ENCODE measurements at regions not wholly inside any gene's neighbourhood (a gene's known extent, or its start where the extent isn't known, plus 50 kb on each side); places are given as distances from the start of the nearest gene placed in this dataset.

DNA sequence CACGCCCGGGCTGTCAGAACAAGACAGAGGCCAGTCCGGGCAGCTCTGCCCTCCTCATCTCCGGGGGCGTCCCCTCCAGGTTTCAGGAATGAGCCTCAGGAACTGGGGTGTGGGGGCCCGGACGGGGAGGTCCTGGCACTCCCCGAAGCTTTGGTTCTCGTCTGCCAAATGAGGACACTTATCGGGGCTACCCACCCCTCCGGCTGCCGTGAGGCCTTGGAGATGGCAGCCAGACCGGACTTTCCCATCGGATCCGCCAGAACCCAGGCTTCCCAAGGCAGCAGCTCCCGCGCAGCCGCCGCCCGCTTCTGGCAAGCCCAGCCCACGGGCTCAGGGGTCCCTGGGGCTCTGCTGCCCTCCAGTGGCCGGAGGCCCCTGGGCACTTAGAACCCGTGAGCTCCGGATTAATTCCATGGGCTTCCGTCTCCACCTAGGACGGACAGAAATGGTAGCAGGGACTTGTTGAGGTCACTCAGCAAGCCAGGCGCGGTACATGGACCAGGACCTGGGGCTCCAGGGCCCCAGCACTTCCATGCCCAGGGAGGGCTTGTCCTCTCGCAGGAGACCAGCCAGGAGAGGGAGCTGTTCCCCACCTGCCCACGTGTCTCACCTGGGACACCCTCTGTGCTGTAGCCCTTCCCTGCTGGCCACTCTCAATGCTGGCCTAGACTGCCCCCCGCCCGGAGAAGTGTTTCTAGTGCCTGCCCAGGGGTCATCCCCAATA is 89.4 kb downstream of the LINGO1 start (continued):
- no peak for TF ChIP-seq HNF1A (IDR thresholded peaks at IDR 0.05; ENCODE audit: low read depth)
- TF ChIP-seq HNF1A (CRISPR knock-in tag; IDR thresholded peaks at IDR 0.05; ENCODE audit: borderline replicate concordance): peak; percentile 17; the same call in 1 of the 2 replicates
- TF ChIP-seq ZNF709 (CRISPR knock-in tag; IDR thresholded peaks at IDR 0.05): no peak
- TF ChIP-seq ZNF430 (CRISPR knock-in tag; IDR thresholded peaks at IDR 0.05): peak; percentile 76
- no peak for TF ChIP-seq ZBTB39 (CRISPR knock-in tag; IDR thresholded peaks at IDR 0.05)
- peak; percentile 75; the same call in 1 of the 2 replicates for TF ChIP-seq ZNF607 (CRISPR knock-in tag; IDR thresholded peaks at IDR 0.05; ENCODE audit: borderline replicate concordance)
- no peak for TF ChIP-seq SMAD9 (CRISPR knock-in tag; IDR thresholded peaks at IDR 0.05)
- TF ChIP-seq, protein P1, sequence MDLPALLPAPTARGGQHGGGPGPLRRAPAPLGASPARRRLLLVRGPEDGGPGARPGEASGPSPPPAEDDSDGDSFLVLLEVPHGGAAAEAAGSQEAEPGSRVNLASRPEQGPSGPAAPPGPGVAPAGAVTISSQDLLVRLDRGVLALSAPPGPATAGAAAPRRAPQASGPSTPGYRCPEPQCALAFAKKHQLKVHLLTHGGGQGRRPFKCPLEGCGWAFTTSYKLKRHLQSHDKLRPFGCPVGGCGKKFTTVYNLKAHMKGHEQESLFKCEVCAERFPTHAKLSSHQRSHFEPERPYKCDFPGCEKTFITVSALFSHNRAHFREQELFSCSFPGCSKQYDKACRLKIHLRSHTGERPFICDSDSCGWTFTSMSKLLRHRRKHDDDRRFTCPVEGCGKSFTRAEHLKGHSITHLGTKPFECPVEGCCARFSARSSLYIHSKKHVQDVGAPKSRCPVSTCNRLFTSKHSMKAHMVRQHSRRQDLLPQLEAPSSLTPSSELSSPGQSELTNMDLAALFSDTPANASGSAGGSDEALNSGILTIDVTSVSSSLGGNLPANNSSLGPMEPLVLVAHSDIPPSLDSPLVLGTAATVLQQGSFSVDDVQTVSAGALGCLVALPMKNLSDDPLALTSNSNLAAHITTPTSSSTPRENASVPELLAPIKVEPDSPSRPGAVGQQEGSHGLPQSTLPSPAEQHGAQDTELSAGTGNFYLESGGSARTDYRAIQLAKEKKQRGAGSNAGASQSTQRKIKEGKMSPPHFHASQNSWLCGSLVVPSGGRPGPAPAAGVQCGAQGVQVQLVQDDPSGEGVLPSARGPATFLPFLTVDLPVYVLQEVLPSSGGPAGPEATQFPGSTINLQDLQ (CRISPR knock-in tag; IDR thresholded peaks at IDR 0.05): no peak
- TF ChIP-seq, protein P2, sequence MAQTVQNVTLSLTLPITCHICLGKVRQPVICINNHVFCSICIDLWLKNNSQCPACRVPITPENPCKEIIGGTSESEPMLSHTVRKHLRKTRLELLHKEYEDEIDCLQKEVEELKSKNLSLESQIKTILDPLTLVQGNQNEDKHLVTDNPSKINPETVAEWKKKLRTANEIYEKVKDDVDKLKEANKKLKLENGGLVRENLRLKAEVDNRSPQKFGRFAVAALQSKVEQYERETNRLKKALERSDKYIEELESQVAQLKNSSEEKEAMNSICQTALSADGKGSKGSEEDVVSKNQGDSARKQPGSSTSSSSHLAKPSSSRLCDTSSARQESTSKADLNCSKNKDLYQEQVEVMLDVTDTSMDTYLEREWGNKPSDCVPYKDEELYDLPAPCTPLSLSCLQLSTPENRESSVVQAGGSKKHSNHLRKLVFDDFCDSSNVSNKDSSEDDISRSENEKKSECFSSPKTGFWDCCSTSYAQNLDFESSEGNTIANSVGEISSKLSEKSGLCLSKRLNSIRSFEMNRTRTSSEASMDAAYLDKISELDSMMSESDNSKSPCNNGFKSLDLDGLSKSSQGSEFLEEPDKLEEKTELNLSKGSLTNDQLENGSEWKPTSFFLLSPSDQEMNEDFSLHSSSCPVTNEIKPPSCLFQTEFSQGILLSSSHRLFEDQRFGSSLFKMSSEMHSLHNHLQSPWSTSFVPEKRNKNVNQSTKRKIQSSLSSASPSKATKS (CRISPR knock-in tag; IDR thresholded peaks at IDR 0.05): no peak
- peak; percentile 71; the same call in 1 of the 2 replicates for TF ChIP-seq MYC (CRISPR knock-in tag; IDR thresholded peaks at IDR 0.05; ENCODE audit: borderline replicate concordance)
- TF ChIP-seq TAF1 (CRISPR knock-in tag; IDR thresholded peaks at IDR 0.05): peak; percentile 31; the same call in 1 of the 2 replicates
- 0 out of 2 replicates have a peak, but pooled peaks have one; percentile 39 for TF ChIP-seq ZNF503 (CRISPR knock-in tag; IDR thresholded peaks at IDR 0.05)
- no peak for TF ChIP-seq NONO (IDR thresholded peaks at IDR 0.05)
- peak; percentile 49; the same call in 1 of the 2 replicates for TF ChIP-seq NONO (CRISPR knock-in tag; conservative IDR thresholded peaks at IDR 0.05)
- TF ChIP-seq FOXM1 (CRISPR knock-in tag; IDR thresholded peaks at IDR 0.05): no peak
- no peak for TF ChIP-seq GTF3A (CRISPR knock-in tag; conservative IDR thresholded peaks at IDR 0.05)

Measured in HepG2 (cell line).